H9 (cell line): ENCODE measurements at regions not wholly inside any gene's neighbourhood (a gene's known extent, or its start where the extent isn't known, plus 50 kb on each side); places are given as distances from the start of the nearest gene placed in this dataset.

Source experiments
- DNase-seq: peaks from one replicate; pipeline ENCODE4 v3.0.0-alpha.2; 2017
- H2AFZ ChIP-seq: one replicate; pipeline ENCODE4 v1.6.1; 2013; ENCODE audit warnings: mild to moderate bottlenecking, low read length, control low read depth, moderate library complexity
- H2AK5ac ChIP-seq: 2 replicates; pipeline ENCODE4 v1.6.1; 2013; ENCODE audit warnings: low read length, control low read depth, mixed read lengths; ENCODE audit not compliant: insufficient read length
- H2BK120ac ChIP-seq: one replicate; pipeline ENCODE4 v1.6.1; 2013; ENCODE audit warnings: low read depth, mild to moderate bottlenecking, low read length, control low read depth, inconsistent platforms; ENCODE audit not compliant: poor library complexity, severe bottlenecking
- H2BK12ac ChIP-seq: 2 replicates; pipeline ENCODE4 v1.6.1; 2013; ENCODE audit warnings: low read length, control low read depth, mixed read lengths, low read depth; ENCODE audit not compliant: insufficient read length
- H2BK15ac ChIP-seq: 2 replicates; pipeline ENCODE4 v1.6.1; 2013; ENCODE audit warnings: low read depth, low read length, control low read depth
- H2BK20ac ChIP-seq: one replicate; pipeline ENCODE4 v1.6.1; 2013; ENCODE audit warnings: low read depth, mild to moderate bottlenecking, low read length, control low read depth, inconsistent platforms; ENCODE audit not compliant: poor library complexity, severe bottlenecking
- H2BK5ac ChIP-seq: 2 replicates; pipeline ENCODE4 v1.6.1; 2013; ENCODE audit warnings: low read length, control low read depth, mixed read lengths; ENCODE audit not compliant: insufficient read length
- H3K14ac ChIP-seq: 2 replicates; pipeline ENCODE4 v1.6.1; 2013; ENCODE audit warnings: low read length, control low read depth; ENCODE audit not compliant: insufficient read depth
- H3K18ac ChIP-seq: 2 replicates; pipeline ENCODE4 v1.6.1; 2013; ENCODE audit warnings: low read depth, mild to moderate bottlenecking, mixed read lengths, low read length, control low read depth; ENCODE audit not compliant: insufficient read length
- H3K23ac ChIP-seq: 2 replicates; pipeline ENCODE4 v1.6.1; 2013; ENCODE audit warnings: low read length, control low read depth, mixed read lengths, low read depth; ENCODE audit not compliant: insufficient read length
- H3K23me2 ChIP-seq: 2 replicates; pipeline ENCODE4 v1.6.1; 2013; ENCODE audit warnings: low read depth, mild to moderate bottlenecking, mixed read lengths, low read length, control low read depth; ENCODE audit not compliant: insufficient read length, poor library complexity, severe bottlenecking
- H3K27ac ChIP-seq: 2 replicates; pipeline ENCODE4 v1.5.1; 2013; ENCODE audit warnings: low read length, control low read depth, mixed read lengths, low read depth; ENCODE audit not compliant: insufficient read length
- H3K27me3 ChIP-seq: 2 replicates; pipeline ENCODE4 v1.6.1; 2013; ENCODE audit warnings: low read length, control low read depth, inconsistent platforms; ENCODE audit not compliant: insufficient read depth
- H3K4ac ChIP-seq: 2 replicates; pipeline ENCODE4 v1.6.1; 2013; ENCODE audit warnings: low read depth, mild to moderate bottlenecking, control low read depth, inconsistent platforms, low read length, moderate library complexity
- H3K4me1 ChIP-seq: 2 replicates; pipeline ENCODE4 v1.6.1; 2013; ENCODE audit warnings: low read length, control low read depth, inconsistent platforms; ENCODE audit not compliant: insufficient read depth
- H3K4me2 ChIP-seq: 2 replicates; pipeline ENCODE4 v1.6.1; 2013; ENCODE audit warnings: low read length, control low read depth, mixed read lengths; ENCODE audit not compliant: insufficient read length, insufficient read depth
- H3K56ac ChIP-seq: 2 replicates; pipeline ENCODE4 v1.6.1; 2013; ENCODE audit warnings: low read depth, mild to moderate bottlenecking, mixed read lengths, low read length, control low read depth; ENCODE audit not compliant: insufficient read length
- H3K79me1 ChIP-seq: 2 replicates; pipeline ENCODE4 v1.6.1; 2013; ENCODE audit warnings: low read depth, mild to moderate bottlenecking, moderate library complexity, low read length, control low read depth, inconsistent platforms; ENCODE audit not compliant: insufficient read depth, poor library complexity, severe bottlenecking
- H3K79me2 ChIP-seq: 2 replicates; pipeline ENCODE4 v1.6.1; 2013; ENCODE audit warnings: low read length, control low read depth, inconsistent platforms; ENCODE audit not compliant: insufficient read depth
- H3K9ac ChIP-seq: 2 replicates; pipeline ENCODE4 v1.6.1; 2013; ENCODE audit warnings: low read length, control low read depth, mixed read lengths; ENCODE audit not compliant: insufficient read length; ENCODE audit errors: extremely low read depth
- H3K9me3 ChIP-seq: one replicate; pipeline ENCODE4 v1.6.1; 2013; ENCODE audit warnings: low read depth, low read length, inconsistent platforms; ENCODE audit not compliant: control insufficient read depth
- H3T11ph ChIP-seq: one replicate; pipeline ENCODE4 v1.6.1; 2013; ENCODE audit warnings: mild to moderate bottlenecking, low read length, control low read depth, inconsistent platforms
- H4K20me1 ChIP-seq: one replicate; pipeline ENCODE4 v1.6.1; 2013; ENCODE audit not compliant: control insufficient read depth, insufficient read length, insufficient read depth
- H4K5ac ChIP-seq: 2 replicates; pipeline ENCODE4 v1.6.1; 2013; ENCODE audit warnings: low read depth, mild to moderate bottlenecking, mixed read lengths, low read length, control low read depth; ENCODE audit not compliant: insufficient read length
- H4K8ac ChIP-seq: replicated peaks from 2 replicates; pipeline ENCODE4 v1.6.1; 2013; ENCODE audit warnings: low read length, control low read depth, mixed read lengths, low read depth; ENCODE audit not compliant: insufficient read length
- H4K91ac ChIP-seq: 2 replicates; pipeline ENCODE4 v1.6.1; 2013; ENCODE audit warnings: low read depth, mild to moderate bottlenecking, moderate library complexity, mixed read lengths, low read length, control low read depth; ENCODE audit not compliant: insufficient read length
- H3K27ac Mint-ChIP-seq, 3 experiments: 2 replicates in 2 of 3; 3 replicates in 1 of 3; pipeline ENCODE4 v1.8.0; 2020 to 2021; ENCODE audit warnings: mixed read lengths in 3 of 3, mild to moderate bottlenecking in 1 of 3, moderate library complexity in 1 of 3
- H3K27me3 Mint-ChIP-seq: 2 replicates; pipeline ENCODE4 v1.8.0; 2021; ENCODE audit warnings: low read depth, mild to moderate bottlenecking, moderate library complexity, mixed read lengths
- H3K36me3 Mint-ChIP-seq, 3 experiments: 2 replicates in 2 of 3; 3 replicates in 1 of 3; pipeline ENCODE4 v1.8.0; 2020 to 2021; ENCODE audit warnings: low read depth in 3 of 3, mixed read lengths in 3 of 3; ENCODE audit not compliant: insufficient read depth in 1 of 3
- H3K4me1 Mint-ChIP-seq, 2 experiments: 2 replicates each; pipeline ENCODE4 v1.8.0; 2020; ENCODE audit warnings: mixed read lengths in 2 of 2
- H3K4me3 Mint-ChIP-seq, 2 experiments: 2 replicates in 1 of 2; 3 replicates in 1 of 2; pipeline ENCODE4 v1.8.0; 2020 to 2021; ENCODE audit warnings: mild to moderate bottlenecking in 2 of 2, mixed read lengths in 2 of 2, moderate library complexity in 1 of 2
- H3K9me3 Mint-ChIP-seq, 2 experiments: 2 replicates in 1 of 2; 3 replicates in 1 of 2; pipeline ENCODE4 v1.8.0; 2020; ENCODE audit warnings: mild to moderate bottlenecking in 2 of 2, mixed read lengths in 2 of 2, moderate library complexity in 1 of 2
- WGBS: extraction: QIAGEN DNeasy Blood & Tissue Kit; methylation state at CpG from one replicate; pipeline ENCODE4 v1.1.7; 2013; ENCODE audit warnings: missing lambda C conversion rate, low lambda C conversion rate, mixed read lengths; ENCODE audit not compliant: insufficient read length; ENCODE audit errors: extremely low coverage; 5-methylcytosine and 5-hydroxymethylcytosine counted together
- TF ChIP-seq, protein P1 (sequence below): fragments of 200-600 bp; sonication (generic); conservative IDR thresholded peaks from 3 replicates; pipeline ENCODE4 v1.8.0; 2021; ENCODE audit warnings: antibody characterized with exemption, mild to moderate bottlenecking

DNA sequence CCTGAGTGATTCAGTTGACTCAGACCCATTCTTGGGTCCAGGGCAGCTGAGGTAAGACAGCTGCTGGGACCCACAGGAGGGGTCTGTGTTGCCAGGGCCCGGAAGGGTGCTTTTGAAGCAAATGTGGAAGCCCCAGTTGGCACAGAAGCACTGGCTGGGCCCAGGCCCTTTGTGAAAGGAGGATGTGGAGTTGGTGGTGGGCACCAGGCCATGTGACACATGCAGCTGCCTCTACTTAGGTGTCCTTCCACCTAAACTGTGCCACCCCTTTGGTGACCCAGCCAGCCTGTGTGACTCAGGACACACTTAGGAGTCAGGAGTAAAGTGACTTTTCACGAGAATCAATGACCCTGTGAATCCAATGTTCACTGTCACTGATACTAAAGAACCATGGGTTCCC lies 114.3 kb upstream of the SLC25A48 start:
- H3T11ph ChIP-seq, result no peak overlapping the region
- H2AK5ac ChIP-seq, result no peak overlapping the region
- no peaks in the 10 kb centered on the region for H3K79me1 ChIP-seq
- H3K4ac ChIP-seq, result no peak overlapping the region
- H2BK15ac ChIP-seq, result no peak overlapping the region
- TF ChIP-seq, protein P1, sequence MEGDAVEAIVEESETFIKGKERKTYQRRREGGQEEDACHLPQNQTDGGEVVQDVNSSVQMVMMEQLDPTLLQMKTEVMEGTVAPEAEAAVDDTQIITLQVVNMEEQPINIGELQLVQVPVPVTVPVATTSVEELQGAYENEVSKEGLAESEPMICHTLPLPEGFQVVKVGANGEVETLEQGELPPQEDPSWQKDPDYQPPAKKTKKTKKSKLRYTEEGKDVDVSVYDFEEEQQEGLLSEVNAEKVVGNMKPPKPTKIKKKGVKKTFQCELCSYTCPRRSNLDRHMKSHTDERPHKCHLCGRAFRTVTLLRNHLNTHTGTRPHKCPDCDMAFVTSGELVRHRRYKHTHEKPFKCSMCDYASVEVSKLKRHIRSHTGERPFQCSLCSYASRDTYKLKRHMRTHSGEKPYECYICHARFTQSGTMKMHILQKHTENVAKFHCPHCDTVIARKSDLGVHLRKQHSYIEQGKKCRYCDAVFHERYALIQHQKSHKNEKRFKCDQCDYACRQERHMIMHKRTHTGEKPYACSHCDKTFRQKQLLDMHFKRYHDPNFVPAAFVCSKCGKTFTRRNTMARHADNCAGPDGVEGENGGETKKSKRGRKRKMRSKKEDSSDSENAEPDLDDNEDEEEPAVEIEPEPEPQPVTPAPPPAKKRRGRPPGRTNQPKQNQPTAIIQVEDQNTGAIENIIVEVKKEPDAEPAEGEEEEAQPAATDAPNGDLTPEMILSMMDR, result no peak
- H3K23me2 ChIP-seq, result no peaks in the 10 kb centered on the region
- no peaks in the 10 kb centered on the region for H3K9me3 ChIP-seq
- peaks cover 30 to 31% of the 10 kb centered on the region in 2 experiments for H3K4me1 Mint-ChIP-seq
- no peak overlapping the region for H4K8ac ChIP-seq
- H3K27me3 ChIP-seq, result no peaks in the 10 kb centered on the region
- H3K14ac ChIP-seq, result no peak overlapping the region
- H4K5ac ChIP-seq, result no peak overlapping the region
- no peak overlapping the region for H3K9ac ChIP-seq
- DNase-seq, result no peak
- H3K9me3 Mint-ChIP-seq, result no peaks in the 10 kb centered on the region
- H3K56ac ChIP-seq, result no peak overlapping the region
- peak overlapping the region in 1 of 3 experiments; percentile 72; a peak in 1 of 7 replicates for H3K27ac Mint-ChIP-seq
- no peak overlapping the region for H2AFZ ChIP-seq
- H3K4me1 ChIP-seq, result peaks cover 4% of the 10 kb centered on the region; the same call in 1 of the 2 replicates
- no peaks in the 10 kb centered on the region for H3K36me3 Mint-ChIP-seq
- H4K91ac ChIP-seq, result no peak overlapping the region
- WGBS, result no CpG with 5 or more reads among the region's 2 CpGs
- H3K79me2 ChIP-seq, result no peaks in the 10 kb centered on the region
- H3K18ac ChIP-seq, result no peak overlapping the region
- no peak overlapping the region for H2BK12ac ChIP-seq
- no peak overlapping the region for H2BK5ac ChIP-seq
- H2BK120ac ChIP-seq, result no peak overlapping the region
- peaks cover 5% of the 10 kb centered on the region for H3K27me3 Mint-ChIP-seq
- H4K20me1 ChIP-seq, result no peaks in the 10 kb centered on the region
- H3K27ac ChIP-seq, result no peak overlapping the region
- H3K4me2 ChIP-seq, result no peak overlapping the region
- no peak overlapping the region for H3K4me3 Mint-ChIP-seq
- H2BK20ac ChIP-seq, result no peak overlapping the region
- H3K23ac ChIP-seq, result no peak overlapping the region
